CD14-positive monocyte (primary cell): ENCODE measurements at regions not wholly inside any gene's neighbourhood (a gene's known extent, or its start where the extent isn't known, plus 50 kb on each side); places are given as distances from the start of the nearest gene placed in this dataset.

Source experiments
- DNase-seq, 3 donors: peaks; one replicate each; pipeline ENCODE4 v3.0.0-alpha.2; 2011 to 2022
- H2AFZ ChIP-seq: 2 replicates; pipeline ENCODE4 v1.6.0; 2012; ENCODE audit warnings: mild to moderate bottlenecking, low read depth, low read length, inconsistent platforms; ENCODE audit not compliant: insufficient read depth, poor library complexity, severe bottlenecking
- H3K27ac ChIP-seq, 2 donors: 1 replicate in 1 of 2; 2 replicates in 1 of 2; pipeline ENCODE4 v1.5.1; 2012 to 2013; ENCODE audit warnings: low read length in 2 of 2, control low read depth in 1 of 2, inconsistent platforms in 1 of 2, low read depth in 1 of 2, mild to moderate bottlenecking in 1 of 2
- H3K27me3 ChIP-seq, 2 donors: one replicate each; pipeline versions ENCODE4 v1.6.0 to v1.6.1; 2011 to 2013; ENCODE audit warnings: low read length in 2 of 2; ENCODE audit not compliant: control insufficient read depth in 2 of 2, insufficient read depth in 2 of 2
- H3K36me3 ChIP-seq, 2 donors: replicated peaks in 1 of 2; 1 replicate in 1 of 2; 2 replicates in 1 of 2; pipeline versions ENCODE4 v1.5.1 to v1.6.1; 2012 to 2013; ENCODE audit warnings: low read length in 2 of 2, control low read depth in 1 of 2, inconsistent platforms in 1 of 2, mild to moderate bottlenecking in 1 of 2; ENCODE audit not compliant: insufficient read depth in 2 of 2, control insufficient read depth in 1 of 2
- H3K4me1 ChIP-seq, 2 donors: 1 replicate in 1 of 2; 2 replicates in 1 of 2; pipeline versions ENCODE4 v1.5.1 to v1.6.1; 2012 to 2013; ENCODE audit warnings: low read length in 2 of 2, control low read depth in 1 of 2, inconsistent platforms in 1 of 2, mild to moderate bottlenecking in 1 of 2, moderate library complexity in 1 of 2; ENCODE audit not compliant: insufficient read depth in 2 of 2, control insufficient read depth in 1 of 2
- H3K4me2 ChIP-seq: replicated peaks from 2 replicates; pipeline ENCODE3; 2012; ENCODE audit warnings: low read length, moderate library complexity, mild to moderate bottlenecking; ENCODE audit not compliant: poor library complexity, severe bottlenecking; ENCODE audit errors: extremely low read depth
- H3K4me3 ChIP-seq, 3 experiments: fragments of 200-600 bp in 1 of 3; sonication (generic) in 1 of 3; replicated peaks in 1 of 3; 1 replicate in 2 of 3; 2 replicates in 1 of 3; pipeline ENCODE4 v1.5.1; 2011 to 2013; ENCODE audit warnings: low read length in 3 of 3, mild to moderate bottlenecking in 3 of 3, control low read depth in 2 of 3, low read depth in 2 of 3, inconsistent platforms in 1 of 3, moderate library complexity in 1 of 3
- H3K79me2 ChIP-seq: 2 replicates; pipeline ENCODE4 v1.6.0; 2012; ENCODE audit warnings: mild to moderate bottlenecking, control low read depth, inconsistent platforms, low read length, moderate library complexity; ENCODE audit not compliant: insufficient read depth
- H3K9ac ChIP-seq: 2 replicates; pipeline ENCODE4 v1.6.0; 2017; ENCODE audit warnings: low read length, mild to moderate bottlenecking; ENCODE audit not compliant: insufficient read depth, poor library complexity, severe bottlenecking
- H3K9me3 ChIP-seq, 2 donors: replicated peaks in 1 of 2; 1 replicate in 1 of 2; 2 replicates in 1 of 2; pipeline versions ENCODE4 v1.5.1 to v1.6.1; 2012 to 2013; ENCODE audit warnings: low read length in 2 of 2, control low read depth in 1 of 2; ENCODE audit not compliant: control insufficient read depth in 1 of 2, insufficient read depth in 1 of 2
- H4K20me1 ChIP-seq: 2 replicates; pipeline ENCODE4 v1.6.0; 2012; ENCODE audit warnings: mild to moderate bottlenecking, low read length, control low read depth, moderate library complexity; ENCODE audit not compliant: insufficient read depth
- H3K27ac Mint-ChIP-seq, 7 donors: one replicate each; pipeline ENCODE4 v1.8.0; 2020; ENCODE audit warnings: mild to moderate bottlenecking in 7 of 7, mixed read lengths in 7 of 7, moderate library complexity in 6 of 7, inconsistent platforms in 2 of 7
- H3K27me3 Mint-ChIP-seq, 3 donors: one replicate each; pipeline ENCODE4 v1.8.0; 2021 to 2022; ENCODE audit warnings: low read depth in 3 of 3, mild to moderate bottlenecking in 3 of 3, mixed read lengths in 3 of 3, moderate library complexity in 3 of 3, inconsistent platforms in 1 of 3
- H3K36me3 Mint-ChIP-seq, 2 donors: one replicate each; pipeline ENCODE4 v1.8.0; 2020; ENCODE audit warnings: mixed read lengths in 2 of 2, inconsistent platforms in 1 of 2, mild to moderate bottlenecking in 1 of 2
- H3K4me1 Mint-ChIP-seq: one replicate; pipeline ENCODE4 v1.8.0; 2020; ENCODE audit warnings: mild to moderate bottlenecking, mixed read lengths
- H3K4me3 Mint-ChIP-seq, 2 donors: one replicate each; pipeline ENCODE4 v1.8.0; 2020; ENCODE audit warnings: mild to moderate bottlenecking in 2 of 2, mixed read lengths in 2 of 2, moderate library complexity in 1 of 2
- H3K9me3 Mint-ChIP-seq, 7 donors: one replicate each; pipeline ENCODE4 v1.8.0; 2020 to 2022; ENCODE audit warnings: mixed read lengths in 7 of 7, mild to moderate bottlenecking in 6 of 7, moderate library complexity in 6 of 7, inconsistent platforms in 2 of 7
- WGBS: methylation state at CpG from one replicate; pipeline ENCODE4 v1.1.5; 2013; ENCODE audit warnings: missing lambda C conversion rate; ENCODE audit not compliant: insufficient coverage; 5-methylcytosine and 5-hydroxymethylcytosine counted together
- intact Hi-C, 2 donors: fragments of 100-400 bp; cut with micrococcal nuclease; formaldehyde crosslinking; loops; one replicate each; pipeline versions ENCODE4 v1.15.0 to v1.15.1; 2023
- TF ChIP-seq, protein P1 (sequence below): fragments of 200-600 bp; IDR thresholded peaks from one replicate; pipeline ENCODE4 v1.8.0; 2022; ENCODE audit warnings: antibody characterized with exemption, mild to moderate bottlenecking

DNA sequence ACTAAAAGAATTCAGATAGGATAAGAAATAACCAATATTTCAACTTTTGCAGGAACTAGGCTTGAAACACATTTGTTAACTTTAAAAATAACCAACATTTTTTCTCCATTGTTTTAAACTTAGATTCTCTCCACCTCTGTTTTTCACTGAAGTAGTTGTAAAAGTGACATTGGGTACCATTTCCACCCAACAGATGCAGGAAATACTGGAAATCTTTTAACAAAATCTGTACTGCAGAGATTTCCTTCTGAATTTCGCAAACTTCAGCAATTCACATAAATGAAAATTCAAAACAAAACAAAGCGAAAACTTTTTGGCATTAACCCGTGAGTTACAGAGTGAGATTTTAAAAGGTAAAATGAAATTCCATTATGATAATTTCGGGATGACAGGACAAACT lies 731.7 kb downstream of the RFPL4B start:
- no peaks in the 10 kb centered on the region for H3K79me2 ChIP-seq
- H3K4me2 ChIP-seq: no peak overlapping the region
- H3K36me3 ChIP-seq: no peaks in the 10 kb centered on the region
- no peak overlapping the region for H3K27ac ChIP-seq
- H3K9ac ChIP-seq: no peak overlapping the region
- H3K27ac Mint-ChIP-seq: no peak overlapping the region
- no peaks in the 10 kb centered on the region for H3K4me1 Mint-ChIP-seq
- H4K20me1 ChIP-seq: no peaks in the 10 kb centered on the region
- no CpG with 5 or more reads among the region's 4 CpGs for WGBS
- H3K4me1 ChIP-seq: no peaks in the 10 kb centered on the region
- TF ChIP-seq, protein P1, sequence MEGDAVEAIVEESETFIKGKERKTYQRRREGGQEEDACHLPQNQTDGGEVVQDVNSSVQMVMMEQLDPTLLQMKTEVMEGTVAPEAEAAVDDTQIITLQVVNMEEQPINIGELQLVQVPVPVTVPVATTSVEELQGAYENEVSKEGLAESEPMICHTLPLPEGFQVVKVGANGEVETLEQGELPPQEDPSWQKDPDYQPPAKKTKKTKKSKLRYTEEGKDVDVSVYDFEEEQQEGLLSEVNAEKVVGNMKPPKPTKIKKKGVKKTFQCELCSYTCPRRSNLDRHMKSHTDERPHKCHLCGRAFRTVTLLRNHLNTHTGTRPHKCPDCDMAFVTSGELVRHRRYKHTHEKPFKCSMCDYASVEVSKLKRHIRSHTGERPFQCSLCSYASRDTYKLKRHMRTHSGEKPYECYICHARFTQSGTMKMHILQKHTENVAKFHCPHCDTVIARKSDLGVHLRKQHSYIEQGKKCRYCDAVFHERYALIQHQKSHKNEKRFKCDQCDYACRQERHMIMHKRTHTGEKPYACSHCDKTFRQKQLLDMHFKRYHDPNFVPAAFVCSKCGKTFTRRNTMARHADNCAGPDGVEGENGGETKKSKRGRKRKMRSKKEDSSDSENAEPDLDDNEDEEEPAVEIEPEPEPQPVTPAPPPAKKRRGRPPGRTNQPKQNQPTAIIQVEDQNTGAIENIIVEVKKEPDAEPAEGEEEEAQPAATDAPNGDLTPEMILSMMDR: no peak
- DNase-seq: no peak
- H3K4me3 ChIP-seq: no peak overlapping the region
- peaks cover 0 to 4% (median 3%) of the 10 kb centered on the region in 3 donors for H3K27me3 Mint-ChIP-seq
- no peaks in the 10 kb centered on the region for H3K27me3 ChIP-seq
- peaks cover 0 to 4% (median 0%) of the 10 kb centered on the region in 7 donors for H3K9me3 Mint-ChIP-seq
- intact Hi-C loops: no loop called here
- H3K9me3 ChIP-seq: no peaks in the 10 kb centered on the region
- H3K4me3 Mint-ChIP-seq: no peak overlapping the region
- H3K36me3 Mint-ChIP-seq: no peaks in the 10 kb centered on the region
- no peak overlapping the region for H2AFZ ChIP-seq

DNA sequence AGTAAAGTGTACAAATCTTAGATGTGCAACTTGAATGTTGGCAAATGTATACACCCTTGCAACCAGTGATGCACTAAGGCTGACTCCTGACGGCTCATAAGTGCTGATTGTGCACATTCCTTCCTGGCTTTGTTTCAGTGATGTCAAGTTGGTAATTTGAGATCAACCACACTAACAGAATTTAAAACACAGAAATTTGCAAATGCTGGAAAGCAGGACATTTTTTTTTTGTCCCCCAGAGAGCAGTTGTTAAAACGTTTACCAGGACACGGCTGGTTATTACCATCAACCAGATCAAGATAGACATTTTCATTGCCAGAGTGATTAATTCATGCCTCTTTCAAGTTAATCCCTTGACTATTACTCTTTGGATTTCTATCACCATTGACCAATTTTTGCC lies 735.6 kb downstream of the RFPL4B start:
- 100% methylated on average over 1 of the region's 3 CpGs for WGBS
- H3K4me1 ChIP-seq: peaks cover 0 to 4% of the 10 kb centered on the region in 2 donors
- H3K36me3 ChIP-seq: no peaks in the 10 kb centered on the region
- no peaks in the 10 kb centered on the region for H4K20me1 ChIP-seq
- Mint-ChIP-seq H3K36me3 (no peaks in the 10 kb centered on the region), H3K4me3 (no peak overlapping the region), H3K27ac (no peak overlapping the region), H3K27me3 (peaks cover 0 to 4% (median 1%) of the 10 kb centered on the region in 3 donors), H3K4me1 (peaks cover 6% of the 10 kb centered on the region), H3K9me3 (peaks cover 0 to 3% (median 0%) of the 10 kb centered on the region in 7 donors)
- no peaks in the 10 kb centered on the region for H3K27me3 ChIP-seq
- no peak overlapping the region for H3K27ac ChIP-seq
- no peak overlapping the region for H3K4me3 ChIP-seq
- TF ChIP-seq, protein P1: no peak
- no peak overlapping the region for H2AFZ ChIP-seq
- H3K4me2 ChIP-seq: no peak overlapping the region
- intact Hi-C loops: no loop called here
- H3K9ac ChIP-seq: no peak overlapping the region
- no peaks in the 10 kb centered on the region for H3K79me2 ChIP-seq
- no peaks in the 10 kb centered on the region for H3K9me3 ChIP-seq
- DNase-seq: no peak
